BJ (cell line): ENCODE measurements at regions not wholly inside any gene's neighbourhood (a gene's known extent, or its start where the extent isn't known, plus 50 kb on each side); places are given as distances from the start of the nearest gene placed in this dataset.

Experiments
- CTCF ChIA-PET: fragments of 350-600 bp; formaldehyde crosslinking; extraction: SDS; loops from one replicate; lab custom pipeline; 2021; ENCODE audit warnings: antibody characterized with exemption, inconsistent platforms; lab: Yijun Ruan, JAX
- POLR2A ChIA-PET: fragments of 300-600 bp; sonication (Branson Sonifier 250); formaldehyde crosslinking; extraction: SDS; loops from one replicate; lab custom pipeline; 2021; ENCODE audit warnings: antibody characterized with exemption; lab: Charles Lee
- DNase-seq: peaks from one replicate; pipeline ENCODE4 v3.0.0-alpha.2; 2011; ENCODE audit warnings: low read depth
- H3K27me3 ChIP-seq: 2 replicates; pipeline ENCODE4 v1.6.0; 2011; ENCODE audit warnings: low read length; ENCODE audit not compliant: control insufficient read depth, insufficient read depth
- H3K36me3 ChIP-seq: 2 replicates; pipeline ENCODE4 v1.5.1; 2011; ENCODE audit warnings: low read length; ENCODE audit not compliant: control insufficient read depth, insufficient read depth
- H3K4me3 ChIP-seq: 2 replicates; pipeline ENCODE4 v1.5.1; 2011; ENCODE audit warnings: low read depth, mild to moderate bottlenecking, control low read depth, low read length
- CTCF ChIP-seq: IDR thresholded peaks from 2 replicates; pipeline ENCODE4 v1.5.1; 2011; ENCODE audit warnings: low read depth, mild to moderate bottlenecking, control low read depth, inconsistent platforms, low read length, moderate library complexity; ENCODE audit not compliant: insufficient read depth

- no peak for TF ChIP-seq CTCF
- H3K4me3 ChIP-seq: no peak overlapping the region
- ChIA-PET CTCF (interaction anchor here (1.1 kb wide), 1 partner anchor 530 kb away, joined by 3 read pairs; no protein-coding TSS in a partner anchor), POLR2A (no interaction called here)
- DNase-seq: no peak
- H3K36me3 ChIP-seq: no peaks in the 10 kb centered on the region
- no peaks in the 10 kb centered on the region for H3K27me3 ChIP-seq
Observed at GRCh38 chr5:61697809-61698558, 365.9 kb downstream of the ZSWIM6 start.

- no peak for DNase-seq
- Histone ChIP-seq H3K27me3 (peaks cover 2% of the 10 kb centered on the region; the same call in 1 of the 2 replicates), H3K4me3 (no peak overlapping the region), H3K36me3 (no peaks in the 10 kb centered on the region)
- ChIA-PET POLR2A (no interaction called here), CTCF (interaction anchor here (1.0 kb wide), 2 partner anchors 14 to 43 kb away, joined by 3 read pairs; no protein-coding TSS in a partner anchor)
- TF ChIP-seq CTCF: no peak
Observed at GRCh38 chr5:61701877-61702602, 370.0 kb downstream of the ZSWIM6 start.

- no peak for DNase-seq
Observed at GRCh38 chr5:61702784-61703183, 370.7 kb downstream of the ZSWIM6 start.

GRCh38 chr5:61704289-61704688 is 372.2 kb downstream of the ZSWIM6 start:
- POLR2A ChIA-PET: no interaction called here
- TF ChIP-seq CTCF: no peak
- CTCF ChIA-PET: no interaction called here
- H3K27me3 ChIP-seq: peaks cover 2% of the 10 kb centered on the region; the same call in 1 of the 2 replicates
- no peak overlapping the region for H3K4me3 ChIP-seq
- DNase-seq: no peak
- no peaks in the 10 kb centered on the region for H3K36me3 ChIP-seq

More at GRCh38 chr5:61702784-61703183, 370.7 kb downstream of the ZSWIM6 start:
- no peak for TF ChIP-seq CTCF
- Histone ChIP-seq H3K36me3 (no peaks in the 10 kb centered on the region), H3K27me3 (peaks cover 2% of the 10 kb centered on the region; the same call in 1 of the 2 replicates), H3K4me3 (no peak overlapping the region)
- ChIA-PET CTCF (no interaction called here), POLR2A (no interaction called here)

GRCh38 chr5:61706751-61707150 is 374.7 kb downstream of the ZSWIM6 start:
- DNase-seq: no peak
- Histone ChIP-seq H3K4me3 (no peak overlapping the region), H3K36me3 (no peaks in the 10 kb centered on the region), H3K27me3 (peaks cover 2% of the 10 kb centered on the region; the same call in 1 of the 2 replicates)
- no peak for TF ChIP-seq CTCF
- ChIA-PET CTCF (interaction anchor here (0.8 kb wide), 1 partner anchor 105 kb away, joined by 3 read pairs; no protein-coding TSS in a partner anchor), POLR2A (no interaction called here)
